H54 (cell line): ENCODE measurements at regions not wholly inside any gene's neighbourhood (a gene's known extent, or its start where the extent isn't known, plus 50 kb on each side); places are given as distances from the start of the nearest gene placed in this dataset.
"Not testable (repeated sequence)": the region's sequence is repeated elsewhere in the genome, so short reads cannot be mapped to it uniquely, and the experiment has no call there.

Source experiments
- DNase-seq: peaks from one replicate; pipeline ENCODE4 v3.0.0; 2011; ENCODE audit warnings: low spot score, mixed read lengths; ENCODE audit not compliant: insufficient read length
- FAIRE-seq: peaks from 3 replicates; lab custom pipeline; 2011; peaks lifted over from hg19 to GRCh38; lab: Jason Lieb, UNC
- POLR2A ChIP-seq: IDR thresholded peaks from 2 replicates; pipeline ENCODE4 v1.6.1; 2011; ENCODE audit warnings: low read depth, mild to moderate bottlenecking, low read length

DNA sequence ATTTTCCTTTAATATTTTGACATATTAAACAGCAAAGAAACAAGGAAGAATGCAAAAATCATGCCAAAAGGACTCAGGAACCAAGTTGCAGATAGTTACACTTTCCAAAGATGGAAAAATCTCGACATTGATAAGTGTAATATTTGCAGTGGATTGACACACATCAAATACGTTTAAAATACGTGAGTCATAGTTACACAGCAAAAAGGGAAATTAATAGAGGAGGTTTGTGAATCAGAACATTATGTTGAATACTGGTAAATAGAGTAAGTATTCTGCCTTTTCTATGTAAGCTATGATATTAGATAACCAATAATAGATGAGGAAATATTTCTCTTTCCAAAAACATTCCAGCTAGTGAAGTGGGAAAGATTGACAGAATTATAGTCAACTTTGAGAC is 1761.3 kb upstream of the IGFBP7 start:
- TF ChIP-seq POLR2A, result no peak
- FAIRE-seq, result no peak
- no peak for DNase-seq

GRCh38 chr4:58849026-58849425 is 1738.8 kb upstream of the IGFBP7 start:
- no peak for TF ChIP-seq POLR2A
- FAIRE-seq (no peak), DNase-seq (no peak)

DNA sequence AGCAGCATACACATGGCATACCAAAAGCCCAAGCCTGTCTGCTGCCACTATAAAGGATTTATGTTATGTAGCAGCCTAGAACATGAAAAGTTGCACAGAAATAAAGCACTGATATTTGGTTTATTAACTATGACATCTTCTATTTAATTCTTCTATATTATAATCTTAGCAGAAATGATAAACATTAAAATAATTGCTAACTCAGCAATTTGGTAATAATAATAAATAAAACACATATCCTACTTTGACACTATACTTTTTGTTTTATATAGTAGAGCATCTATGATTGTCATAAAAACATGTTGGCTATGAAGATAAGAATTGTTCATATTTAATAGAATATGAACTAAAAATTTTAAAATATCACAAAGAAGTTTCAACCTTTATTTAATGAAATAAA is 1733.3 kb upstream of the IGFBP7 start:
- TF ChIP-seq POLR2A, result no peak
- FAIRE-seq, result no peak
- DNase-seq, result no peak

GRCh38 chr4:58833126-58833525 is 1722.9 kb upstream of the IGFBP7 start:
- TF ChIP-seq POLR2A, result no peak
- FAIRE-seq (no peak), DNase-seq (no peak)

DNA sequence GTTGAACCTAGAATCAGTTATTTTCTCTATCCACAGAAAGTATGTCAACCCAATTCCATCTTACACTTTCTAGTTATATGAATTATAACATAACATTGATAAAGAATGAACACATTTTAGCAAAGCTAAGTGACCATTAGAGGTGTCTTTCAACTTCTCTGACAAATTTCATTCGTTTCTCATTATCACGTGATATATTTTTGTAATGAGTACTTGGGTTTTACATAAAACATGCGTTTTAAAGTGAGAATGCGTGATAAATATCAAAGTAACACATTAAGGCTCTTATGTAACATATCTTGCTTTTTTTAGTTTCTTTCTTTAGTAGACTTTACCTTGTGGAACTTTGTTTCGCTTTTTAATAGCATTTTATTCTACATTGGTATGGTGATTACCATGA is 1715.1 kb upstream of the IGFBP7 start:
- FAIRE-seq, result no peak
- TF ChIP-seq POLR2A, result no peak

GRCh38 chr4:58818560-58818959 is 1708.4 kb upstream of the IGFBP7 start:
- DNase-seq, FAIRE-seq: not testable (repeated sequence)

More for the DNA sequence above, 1715.1 kb upstream of the IGFBP7 start:
- DNase-seq, result no peak

DNA sequence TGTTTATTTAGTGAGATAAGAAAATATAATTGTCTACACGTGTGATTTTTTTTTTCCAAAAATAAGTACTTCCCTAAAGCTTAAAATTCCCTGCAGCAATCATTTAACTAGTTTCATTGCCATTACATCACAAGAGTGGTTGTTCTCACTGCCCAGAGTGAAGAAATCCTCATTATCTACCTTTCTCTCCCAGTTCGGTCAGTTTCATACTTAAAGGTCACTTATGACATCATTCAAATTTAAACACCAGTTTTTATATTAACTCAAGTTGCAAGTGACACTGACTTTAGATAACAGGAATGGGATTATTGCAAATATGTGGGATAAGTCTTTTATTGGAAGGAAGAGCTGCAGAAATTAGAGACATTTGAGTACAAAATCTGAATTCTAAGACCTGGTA is 1699.8 kb upstream of the IGFBP7 start:
- DNase-seq (no peak), FAIRE-seq (no peak)
- TF ChIP-seq POLR2A, result no peak

GRCh38 chr4:58809366-58809765 is 1699.2 kb upstream of the IGFBP7 start:
- FAIRE-seq (no peak), DNase-seq (no peak)
- no peak for TF ChIP-seq POLR2A

DNA sequence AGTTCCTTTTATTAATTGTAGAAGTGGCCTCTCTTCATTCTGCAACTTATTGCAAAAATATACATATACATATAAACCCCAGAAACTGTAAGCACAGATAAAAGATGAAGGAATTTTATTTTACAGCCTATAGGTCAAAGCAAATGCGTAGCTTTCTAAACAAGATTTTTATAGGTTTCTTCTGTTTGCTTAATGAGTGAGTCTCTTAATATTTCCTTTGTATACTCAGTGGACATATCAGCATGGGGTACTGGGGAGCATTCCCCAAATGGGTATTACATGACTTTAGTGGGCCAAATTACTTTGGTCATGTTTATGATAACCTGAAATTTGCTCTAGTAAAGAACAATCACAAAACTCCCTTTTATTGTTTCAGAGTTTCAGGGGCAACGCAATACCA is 1698.6 kb upstream of the IGFBP7 start:
- no peak for FAIRE-seq
- DNase-seq, result no peak
- TF ChIP-seq POLR2A, result no peak

- no peak for TF ChIP-seq POLR2A
- peak; percentile 50 for FAIRE-seq
- no peak for DNase-seq
These were observed 1697.8 kb upstream of the IGFBP7 start for GRCh38 chr4:58807843-58808615.

- TF ChIP-seq POLR2A, result no peak
- DNase-seq, result peak; percentile 5
- peak; percentile 61 for FAIRE-seq
These were observed 1666.4 kb upstream of the IGFBP7 start for GRCh38 chr4:58776627-58777026.

- TF ChIP-seq POLR2A, result no peak
- DNase-seq (no peak), FAIRE-seq (no peak)
These were observed 1657.4 kb upstream of the IGFBP7 start for GRCh38 chr4:58767598-58767997.

GRCh38 chr4:58766763-58767162 is 1656.6 kb upstream of the IGFBP7 start:
- no peak for FAIRE-seq
- no peak for DNase-seq
- TF ChIP-seq POLR2A, result no peak

DNA sequence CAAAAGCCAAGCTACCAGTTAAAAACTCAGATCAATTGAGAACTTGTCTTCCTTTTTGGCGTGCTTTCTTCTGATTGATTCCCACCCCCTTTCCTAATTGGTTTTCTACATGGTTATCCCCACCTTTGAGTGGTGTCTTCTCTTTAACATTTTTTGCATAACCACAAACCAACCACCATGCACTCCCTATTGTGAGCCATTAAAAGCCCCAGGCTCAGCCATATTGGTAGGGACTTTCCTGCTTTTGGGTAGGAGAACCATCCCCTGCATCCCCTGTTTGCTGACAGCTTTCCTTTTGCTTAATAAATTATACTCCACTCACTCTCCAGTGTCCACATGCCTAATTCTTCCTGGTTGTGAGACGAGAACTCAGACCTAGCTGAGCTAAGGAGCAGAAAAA is 1651.4 kb upstream of the IGFBP7 start:
- FAIRE-seq (no peak), DNase-seq (no peak)
- TF ChIP-seq POLR2A, result no peak

DNA sequence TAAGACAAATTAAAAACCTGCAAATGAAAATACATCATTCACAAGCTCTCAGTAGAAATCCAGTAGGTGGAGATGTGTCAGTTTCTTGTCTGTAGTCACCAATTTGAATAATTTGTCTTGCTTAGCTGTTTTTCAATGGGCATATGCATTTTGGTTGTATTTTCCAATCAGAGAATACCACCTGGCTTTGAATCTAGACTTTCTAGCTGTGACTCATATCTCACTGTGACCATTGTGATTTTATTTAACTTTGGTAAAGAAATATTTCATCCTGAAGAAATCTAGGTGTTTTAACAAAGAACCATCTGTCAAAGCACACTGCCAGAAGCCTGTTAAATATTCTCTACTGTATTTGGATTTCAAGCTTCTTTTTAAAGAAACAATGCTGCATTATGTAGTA is 1650.6 kb upstream of the IGFBP7 start:
- FAIRE-seq (no peak), DNase-seq (no peak)
- no peak for TF ChIP-seq POLR2A
